ENCODE measurements at regions not wholly inside any gene's neighbourhood (a gene's known extent, or its start where the extent isn't known, plus 50 kb on each side); places are given as distances from the start of the nearest gene placed in this dataset.
"Not testable (repeated sequence)": the region's sequence is repeated elsewhere in the genome, so short reads cannot be mapped to it uniquely, and the experiment has no call there.

DNA sequence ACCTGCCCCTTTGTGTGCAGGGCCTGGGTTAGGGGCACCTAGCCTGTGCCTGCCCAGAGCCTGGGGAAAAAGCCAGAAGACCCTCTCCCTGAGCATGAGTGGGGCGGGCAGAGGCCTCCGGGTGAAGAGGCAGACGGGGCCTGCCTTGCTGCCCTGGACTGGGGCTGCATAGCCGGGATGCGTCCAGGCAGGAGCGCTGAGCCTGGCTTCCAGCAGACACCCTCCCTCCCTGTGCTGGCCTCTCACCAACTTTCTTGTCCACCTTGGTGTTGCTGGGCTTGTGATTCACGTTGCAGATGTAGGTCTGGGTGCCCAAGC, 216.1 kb downstream of the TMEM121 start:
- Histone ChIP-seq H3K4me1 (ENCODE audit: insufficient read depth, low read length, poor library complexity, severe bottlenecking) (no peaks in the 10 kb centered on the region), H3K9me3 (ENCODE audit: low read depth, low read length, poor library complexity, severe bottlenecking) (no peaks in the 10 kb centered on the region), H3K4me3 (ENCODE audit: low read depth, low read length, poor library complexity, severe bottlenecking) (no peak overlapping the region), H3K27ac (ENCODE audit: low read depth, low read length, poor library complexity, severe bottlenecking) (no peak overlapping the region), H3K36me3 (ENCODE audit: insufficient read depth, low read length, poor library complexity, severe bottlenecking) (no peaks in the 10 kb centered on the region), H3K27me3 (replicated peaks; ENCODE audit: insufficient read depth, low read depth, low read length, poor library complexity) (no peaks in the 10 kb centered on the region)
- no peak for DNase-seq (ENCODE audit: low spot score)
- TF ChIP-seq, protein P1, sequence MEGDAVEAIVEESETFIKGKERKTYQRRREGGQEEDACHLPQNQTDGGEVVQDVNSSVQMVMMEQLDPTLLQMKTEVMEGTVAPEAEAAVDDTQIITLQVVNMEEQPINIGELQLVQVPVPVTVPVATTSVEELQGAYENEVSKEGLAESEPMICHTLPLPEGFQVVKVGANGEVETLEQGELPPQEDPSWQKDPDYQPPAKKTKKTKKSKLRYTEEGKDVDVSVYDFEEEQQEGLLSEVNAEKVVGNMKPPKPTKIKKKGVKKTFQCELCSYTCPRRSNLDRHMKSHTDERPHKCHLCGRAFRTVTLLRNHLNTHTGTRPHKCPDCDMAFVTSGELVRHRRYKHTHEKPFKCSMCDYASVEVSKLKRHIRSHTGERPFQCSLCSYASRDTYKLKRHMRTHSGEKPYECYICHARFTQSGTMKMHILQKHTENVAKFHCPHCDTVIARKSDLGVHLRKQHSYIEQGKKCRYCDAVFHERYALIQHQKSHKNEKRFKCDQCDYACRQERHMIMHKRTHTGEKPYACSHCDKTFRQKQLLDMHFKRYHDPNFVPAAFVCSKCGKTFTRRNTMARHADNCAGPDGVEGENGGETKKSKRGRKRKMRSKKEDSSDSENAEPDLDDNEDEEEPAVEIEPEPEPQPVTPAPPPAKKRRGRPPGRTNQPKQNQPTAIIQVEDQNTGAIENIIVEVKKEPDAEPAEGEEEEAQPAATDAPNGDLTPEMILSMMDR (conservative IDR thresholded peaks at IDR 0.05; ENCODE audit: low read depth, low read length): no peak
- no peak for TF ChIP-seq EZH2 (IDR thresholded peaks at IDR 0.05; ENCODE audit: borderline replicate concordance, low read depth, low read length, poor library complexity, severe bottlenecking)
- intact Hi-C loops (cut with micrococcal nuclease; ENCODE audit: unreplicated experiment): no loop called here
- ChIA-PET POLR2A (ENCODE audit: low non-redundant PET) (no interaction called here), CTCF (no interaction called here)
- no TSS peak for BruUV-seq (replicated peaks)

DNA sequence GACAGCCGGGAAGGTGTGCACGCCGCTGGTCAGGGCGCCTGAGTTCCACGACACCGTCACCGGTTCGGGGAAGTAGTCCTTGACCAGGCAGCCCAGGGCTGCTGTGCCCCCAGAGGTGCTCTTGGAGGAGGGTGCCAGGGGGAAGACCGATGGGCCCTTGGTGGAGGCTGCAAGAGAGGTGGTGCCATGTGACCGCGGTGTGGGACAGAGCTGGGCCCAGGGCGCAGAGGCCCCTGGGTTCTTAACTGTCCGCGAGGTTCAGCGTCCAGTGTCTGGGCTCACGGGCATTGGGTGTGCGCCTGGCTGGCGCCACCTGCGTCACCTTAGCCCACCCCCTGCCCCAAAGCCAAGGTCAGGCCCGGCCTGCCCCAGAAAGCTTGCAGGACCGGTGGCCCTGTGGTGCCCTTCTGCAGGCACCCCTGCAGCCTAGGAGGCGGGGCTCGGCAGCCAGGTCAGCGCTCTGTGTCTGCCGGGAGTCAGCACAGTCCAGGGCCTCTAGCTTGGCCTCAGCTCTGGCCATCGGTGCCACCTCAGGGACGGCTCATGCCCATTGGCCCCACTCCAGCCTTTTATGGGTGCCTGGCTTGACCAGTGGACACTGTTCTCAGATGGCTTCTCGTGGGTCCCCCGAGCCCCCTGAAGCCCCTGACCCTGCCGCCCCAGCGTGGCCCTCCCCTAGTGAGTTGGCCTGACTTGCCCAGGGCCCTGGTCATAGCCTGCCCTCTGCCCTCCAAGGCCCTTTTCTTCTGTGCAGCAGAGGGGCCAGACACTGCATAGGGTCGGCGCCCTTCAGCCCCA, 216.7 kb downstream of the TMEM121 start:
- H3K27me3 ChIP-seq (replicated peaks; ENCODE audit: insufficient read depth, low read depth, low read length, poor library complexity); H3K9me3 ChIP-seq (ENCODE audit: low read depth, low read length, poor library complexity, severe bottlenecking); H3K4me3 ChIP-seq (ENCODE audit: low read depth, low read length, poor library complexity, severe bottlenecking); BruUV-seq (replicated peaks); DNase-seq (ENCODE audit: low spot score); intact Hi-C loops (cut with micrococcal nuclease; ENCODE audit: unreplicated experiment); H3K36me3 ChIP-seq (ENCODE audit: insufficient read depth, low read length, poor library complexity, severe bottlenecking); H3K27ac ChIP-seq (ENCODE audit: low read depth, low read length, poor library complexity, severe bottlenecking); CTCF ChIA-PET; H3K4me1 ChIP-seq (ENCODE audit: insufficient read depth, low read length, poor library complexity, severe bottlenecking); POLR2A ChIA-PET (ENCODE audit: low non-redundant PET): not testable (repeated sequence)

DNA sequence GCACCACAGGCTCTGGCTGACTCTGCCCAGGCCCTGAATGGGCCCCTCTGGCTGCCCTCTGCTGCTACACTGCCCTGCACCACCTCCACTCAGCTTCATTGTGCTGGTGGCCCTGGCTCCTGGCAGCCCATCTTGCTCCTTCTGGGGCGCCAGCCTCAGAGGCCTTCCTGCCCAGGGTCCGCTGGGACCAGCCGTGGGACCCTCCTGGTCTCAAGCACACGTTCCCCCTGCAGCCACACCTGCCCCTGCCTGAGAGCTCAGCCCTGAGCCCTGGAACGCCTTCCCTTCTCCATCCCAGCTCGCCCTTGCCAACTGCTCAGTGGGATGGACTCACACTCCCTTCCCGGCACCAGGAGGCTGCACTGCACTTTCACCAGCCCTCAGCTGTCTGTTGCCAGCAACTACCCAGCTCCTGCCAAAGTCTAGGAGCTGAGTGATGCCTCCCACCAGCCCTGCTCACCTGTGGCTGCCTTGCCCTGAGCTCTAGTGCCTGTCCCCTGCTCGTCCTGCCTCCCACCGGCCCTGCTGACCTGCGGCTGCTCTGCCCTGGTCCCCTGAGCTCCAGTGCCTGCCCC, 217.9 kb downstream of the TMEM121 start:
- BruUV-seq (replicated peaks); H3K27me3 ChIP-seq (replicated peaks; ENCODE audit: insufficient read depth, low read depth, low read length, poor library complexity); H3K36me3 ChIP-seq (ENCODE audit: insufficient read depth, low read length, poor library complexity, severe bottlenecking); intact Hi-C loops (cut with micrococcal nuclease; ENCODE audit: unreplicated experiment); H3K9me3 ChIP-seq (ENCODE audit: low read depth, low read length, poor library complexity, severe bottlenecking); POLR2A ChIA-PET (ENCODE audit: low non-redundant PET); CTCF ChIA-PET; H3K4me3 ChIP-seq (ENCODE audit: low read depth, low read length, poor library complexity, severe bottlenecking); H3K4me1 ChIP-seq (ENCODE audit: insufficient read depth, low read length, poor library complexity, severe bottlenecking); H3K27ac ChIP-seq (ENCODE audit: low read depth, low read length, poor library complexity, severe bottlenecking); DNase-seq (ENCODE audit: low spot score): not testable (repeated sequence)

DNA sequence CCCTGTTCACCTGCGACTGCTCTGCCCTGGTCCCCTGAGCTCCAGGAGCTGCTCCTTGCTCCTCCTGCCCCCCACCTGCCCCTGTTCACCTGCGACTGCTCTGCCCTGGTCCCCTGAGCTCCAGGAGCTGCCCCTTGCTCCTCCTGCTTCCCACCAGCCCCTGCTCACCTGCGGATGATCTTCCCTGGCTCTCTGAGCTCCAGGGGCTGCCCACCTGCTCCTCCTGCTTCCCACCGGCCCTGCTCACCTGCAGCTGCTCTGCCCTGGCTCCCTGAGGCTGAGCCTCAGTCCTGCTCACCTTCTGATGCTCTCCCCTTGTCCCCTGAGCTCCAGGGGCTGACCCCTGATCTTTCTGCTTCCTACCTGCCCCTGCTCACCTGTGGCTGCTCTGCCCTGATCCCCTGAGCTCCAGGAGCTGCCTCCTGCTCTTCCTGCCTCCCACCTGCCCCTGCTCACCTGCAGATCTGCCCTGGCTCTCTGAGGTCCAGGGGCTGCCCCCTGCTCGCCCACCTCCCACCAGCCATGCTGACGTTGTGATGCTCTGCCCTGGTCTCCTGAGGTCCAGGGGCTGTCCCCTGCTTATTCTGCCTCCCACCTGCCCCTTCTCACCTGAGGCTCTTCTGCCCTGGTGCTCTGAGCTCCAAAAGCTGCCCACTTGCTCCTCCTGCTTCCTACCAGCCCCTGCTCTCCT, 219.2 kb downstream of the TMEM121 start:
- ChIA-PET POLR2A (ENCODE audit: low non-redundant PET) (no interaction called here), CTCF (interaction anchor here (0.5 kb wide), 1 partner anchor 22 kb away, joined by 3 read pairs; no protein-coding TSS in a partner anchor)
- BruUV-seq (replicated peaks): no TSS peak
- intact Hi-C loops (cut with micrococcal nuclease; ENCODE audit: unreplicated experiment): no loop called here
- Histone ChIP-seq H3K36me3 (ENCODE audit: insufficient read depth, low read length, poor library complexity, severe bottlenecking) (no peaks in the 10 kb centered on the region), H3K4me1 (ENCODE audit: insufficient read depth, low read length, poor library complexity, severe bottlenecking) (no peaks in the 10 kb centered on the region), H3K27ac (ENCODE audit: low read depth, low read length, poor library complexity, severe bottlenecking) (no peak overlapping the region), H3K27me3 (replicated peaks; ENCODE audit: insufficient read depth, low read depth, low read length, poor library complexity) (no peaks in the 10 kb centered on the region), H3K9me3 (ENCODE audit: low read depth, low read length, poor library complexity, severe bottlenecking) (no peaks in the 10 kb centered on the region), H3K4me3 (ENCODE audit: low read depth, low read length, poor library complexity, severe bottlenecking) (no peak overlapping the region)
- DNase-seq (ENCODE audit: low spot score): no peak
- TF ChIP-seq EZH2 (IDR thresholded peaks at IDR 0.05; ENCODE audit: borderline replicate concordance, low read depth, low read length, poor library complexity, severe bottlenecking): no peak
- TF ChIP-seq, protein P1 (conservative IDR thresholded peaks at IDR 0.05; ENCODE audit: low read depth, low read length): no peak
